SKM-1 (cell line): ENCODE measurements at regions not wholly inside any gene's neighbourhood (a gene's known extent, or its start where the extent isn't known, plus 50 kb on each side); places are given as distances from the start of the nearest gene placed in this dataset.

ENCODE experiments used
- DNase-seq: peaks from one replicate; lab custom pipeline; 2025; ENCODE audit not compliant: unreplicated experiment; lab: John Stamatoyannopoulos, UW

GRCh38 chr11:129268371-129268770, 76.2 kb upstream of the ARHGAP32 start:
- no peak for DNase-seq

GRCh38 chr11:129267716-129268115, 75.6 kb upstream of the ARHGAP32 start:
- DNase-seq: no peak

GRCh38 chr11:129266536-129266935, 74.4 kb upstream of the ARHGAP32 start:
- DNase-seq: no peak

GRCh38 chr11:129265125-129265788, 73.1 kb upstream of the ARHGAP32 start:
- DNase-seq: no peak

- no peak for DNase-seq
Measured at GRCh38 chr11:129264114-129264513, 72.0 kb upstream of the ARHGAP32 start.

- DNase-seq: no peak
Measured at GRCh38 chr11:129260750-129261149, 68.6 kb upstream of the ARHGAP32 start.

- DNase-seq: no peak
Measured at GRCh38 chr11:129259931-129260348, 67.8 kb upstream of the ARHGAP32 start.

- no peak for DNase-seq
Measured at GRCh38 chr11:129258205-129258604, 66.1 kb upstream of the ARHGAP32 start.

GRCh38 chr11:129257512-129257911, 65.4 kb upstream of the ARHGAP32 start:
- no peak for DNase-seq

- no peak for DNase-seq
Measured at GRCh38 chr11:129252621-129253020, 60.5 kb upstream of the ARHGAP32 start.

GRCh38 chr11:129251067-129251466, 58.9 kb upstream of the ARHGAP32 start:
- DNase-seq: no peak

GRCh38 chr11:129249923-129250322, 57.8 kb upstream of the ARHGAP32 start:
- DNase-seq: no peak

- no peak for DNase-seq
Measured at GRCh38 chr11:129249351-129249750, 57.2 kb upstream of the ARHGAP32 start.

- no peak for DNase-seq
Measured at GRCh38 chr11:129248618-129249017, 56.5 kb upstream of the ARHGAP32 start.

- no peak for DNase-seq
Measured at GRCh38 chr11:129247135-129247534, 55.0 kb upstream of the ARHGAP32 start.

GRCh38 chr11:129242855-129243254, 50.7 kb upstream of the ARHGAP32 start:
- DNase-seq: no peak
